Hepatocyte (in vitro differentiated cells): ENCODE measurements at regions not wholly inside any gene's neighbourhood (a gene's known extent, or its start where the extent isn't known, plus 50 kb on each side); places are given as distances from the start of the nearest gene placed in this dataset.

Source experiments
- DNase-seq: peaks from one replicate; pipeline ENCODE4 v3.0.0-alpha.2; 2016; ENCODE audit warnings: low spot score
- H2AFZ ChIP-seq: fragments of 200-600 bp; sonication (generic); 2 replicates; pipeline ENCODE4 v1.6.0; 2016; ENCODE audit warnings: antibody characterized with exemption, mild to moderate bottlenecking
- H3K27ac ChIP-seq: fragments of 200-600 bp; sonication (generic); 2 replicates; pipeline ENCODE4 v1.5.1; 2016; ENCODE audit warnings: mild to moderate bottlenecking
- H3K27me3 ChIP-seq: fragments of 200-600 bp; sonication (generic); 2 replicates; pipeline ENCODE4 v1.6.1; 2016
- H3K36me3 ChIP-seq: fragments of 200-600 bp; sonication (generic); replicated peaks from 2 replicates; pipeline ENCODE4 v1.5.1; 2016; ENCODE audit warnings: low read depth; ENCODE audit not compliant: insufficient read depth
- H3K4me1 ChIP-seq: fragments of 200-600 bp; sonication (generic); 2 replicates; pipeline ENCODE4 v1.5.1; 2016; ENCODE audit warnings: mild to moderate bottlenecking, moderate library complexity; ENCODE audit not compliant: insufficient read depth
- H3K4me2 ChIP-seq: fragments of 200-600 bp; sonication (generic); 2 replicates; pipeline ENCODE4 v1.6.0; 2016
- H3K4me3 ChIP-seq: fragments of 200-600 bp; sonication (generic); 2 replicates; pipeline ENCODE4 v1.5.1; 2016; ENCODE audit warnings: mild to moderate bottlenecking
- H3K79me2 ChIP-seq: fragments of 200-600 bp; sonication (generic); 2 replicates; pipeline ENCODE4 v1.6.0; 2017; ENCODE audit warnings: mild to moderate bottlenecking
- H3K9me2 ChIP-seq: fragments of 200-600 bp; sonication (generic); replicated peaks from 2 replicates; pipeline ENCODE4 v1.6.0; 2017; ENCODE audit warnings: mild to moderate bottlenecking; ENCODE audit not compliant: insufficient read depth
- H3K9me3 ChIP-seq: fragments of 200-600 bp; sonication (generic); 2 replicates; pipeline ENCODE4 v1.5.1; 2016; ENCODE audit warnings: low read depth, mild to moderate bottlenecking
- H4K20me1 ChIP-seq: fragments of 200-600 bp; sonication (generic); 2 replicates; pipeline ENCODE4 v1.6.0; 2016; ENCODE audit warnings: mild to moderate bottlenecking; ENCODE audit not compliant: insufficient read depth, poor library complexity, severe bottlenecking
- CTCF ChIP-seq: fragments of 200-600 bp; sonication (generic); IDR thresholded peaks from 2 replicates; pipeline ENCODE4 v1.5.1; 2016; ENCODE audit warnings: antibody characterized with exemption, mild to moderate bottlenecking; ENCODE audit not compliant: poor library complexity
- EZH2 ChIP-seq: fragments of 200-600 bp; sonication (generic); IDR thresholded peaks from 2 replicates; pipeline ENCODE4 v1.6.1; 2016; ENCODE audit warnings: antibody characterized with exemption, mild to moderate bottlenecking, borderline replicate concordance
- EZH2phosphoT487 ChIP-seq: fragments of 200-600 bp; sonication (generic); IDR thresholded peaks from one replicate; pipeline ENCODE4 v1.6.1; 2018; ENCODE audit warnings: antibody characterized with exemption, mild to moderate bottlenecking, low read depth, moderate library complexity; ENCODE audit not compliant: unreplicated experiment, severe bottlenecking
- WGBS: methylation state at CpG from one replicate; pipeline ENCODE4 v1.1.6; 2016; ENCODE audit warnings: low lambda C conversion rate; ENCODE audit errors: missing lambda C conversion rate; 5-methylcytosine and 5-hydroxymethylcytosine counted together

GRCh38 chr9:13750061-13750460 lies 470.6 kb upstream of the MPDZ start:
- no peaks in the 10 kb centered on the region for H3K9me3 ChIP-seq
- H3K9me2 ChIP-seq: no peaks in the 10 kb centered on the region
- TF ChIP-seq EZH2phosphoT487 (no peak), EZH2 (no peak), CTCF (no peak)
- H3K36me3 ChIP-seq: no peaks in the 10 kb centered on the region
- H3K79me2 ChIP-seq: no peaks in the 10 kb centered on the region
- no peaks in the 10 kb centered on the region for H3K27me3 ChIP-seq
- H3K4me1 ChIP-seq: no peaks in the 10 kb centered on the region
- no peak overlapping the region for H3K4me3 ChIP-seq
- H3K4me2 ChIP-seq: no peak overlapping the region
- no peaks in the 10 kb centered on the region for H4K20me1 ChIP-seq
- no peak overlapping the region for H2AFZ ChIP-seq
- 94% methylated on average over 4 of the region's 4 CpGs for WGBS
- H3K27ac ChIP-seq: no peak overlapping the region
- DNase-seq: no peak

DNA sequence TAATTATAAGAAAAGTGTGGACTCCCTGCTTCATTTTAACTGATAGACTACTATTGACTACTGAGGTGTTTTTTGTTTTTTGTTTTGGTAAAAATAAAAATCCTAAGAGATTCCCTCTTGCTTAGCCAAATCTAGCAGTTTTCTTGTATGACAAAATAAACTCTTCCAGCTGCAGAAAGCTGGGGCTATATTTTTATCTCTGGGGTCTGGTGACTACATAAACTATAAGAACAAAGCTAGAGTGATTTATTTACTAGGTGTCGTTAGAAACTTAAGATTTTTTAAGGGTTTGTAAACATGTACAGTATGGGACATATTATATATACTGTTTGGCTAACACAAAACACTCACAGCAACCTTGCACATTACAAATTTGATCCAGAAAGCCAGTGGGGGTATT lies 467.4 kb upstream of the MPDZ start:
- Histone ChIP-seq H3K4me3 (no peak overlapping the region), H3K79me2 (no peaks in the 10 kb centered on the region), H3K27ac (peak overlapping the region; percentile 38), H4K20me1 (no peaks in the 10 kb centered on the region), H2AFZ (no peak overlapping the region), H3K4me1 (no peaks in the 10 kb centered on the region), H3K27me3 (no peaks in the 10 kb centered on the region), H3K9me3 (no peaks in the 10 kb centered on the region), H3K9me2 (no peaks in the 10 kb centered on the region), H3K4me2 (no peak overlapping the region), H3K36me3 (no peaks in the 10 kb centered on the region)
- 47% methylated on average over 1 of the region's 1 CpG for WGBS
- DNase-seq: no peak
- TF ChIP-seq CTCF (no peak), EZH2 (no peak), EZH2phosphoT487 (no peak)

DNA sequence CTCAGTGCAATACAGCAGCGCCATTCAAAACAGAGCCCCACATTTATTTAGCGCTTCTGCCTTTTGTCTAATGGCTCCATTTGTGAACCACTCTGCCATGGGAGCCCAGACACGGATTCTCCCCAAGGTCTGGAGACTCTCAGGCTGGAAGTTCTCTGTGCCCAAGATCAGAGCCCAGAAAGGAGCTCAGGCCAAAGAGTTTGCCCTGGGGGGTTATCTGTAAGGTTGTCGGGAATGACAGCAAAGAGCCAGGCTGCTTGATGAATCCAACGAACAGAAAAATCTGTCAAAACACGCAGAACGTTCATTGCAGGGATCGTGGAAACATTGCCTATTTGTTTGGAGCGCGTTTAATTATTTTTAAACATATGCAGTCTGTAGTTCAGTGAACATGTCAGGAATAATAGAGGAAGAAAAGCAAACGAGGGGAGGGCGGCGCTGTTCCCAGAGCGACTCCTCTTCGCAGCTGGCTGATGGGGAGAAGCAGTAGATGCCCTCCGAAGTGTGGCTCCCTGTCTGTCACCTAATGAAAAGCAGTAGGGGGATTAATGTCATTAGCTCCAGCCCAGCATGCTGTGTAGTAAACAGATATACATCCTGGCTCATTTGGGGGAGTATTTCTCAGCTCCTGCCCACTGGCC lies 464.9 kb upstream of the MPDZ start:
- H3K4me1 ChIP-seq: no peaks in the 10 kb centered on the region
- H3K36me3 ChIP-seq: no peaks in the 10 kb centered on the region
- no peak for DNase-seq
- WGBS: 64% methylated on average over 16 of the region's 16 CpGs
- H3K9me3 ChIP-seq: no peaks in the 10 kb centered on the region
- no peaks in the 10 kb centered on the region for H3K27me3 ChIP-seq
- no peaks in the 10 kb centered on the region for H4K20me1 ChIP-seq
- TF ChIP-seq EZH2 (no peak), CTCF (no peak), EZH2phosphoT487 (no peak)
- no peak overlapping the region for H3K27ac ChIP-seq
- H3K4me2 ChIP-seq: no peak overlapping the region
- no peak overlapping the region for H3K4me3 ChIP-seq
- no peak overlapping the region for H2AFZ ChIP-seq
- no peaks in the 10 kb centered on the region for H3K79me2 ChIP-seq
- no peaks in the 10 kb centered on the region for H3K9me2 ChIP-seq

DNA sequence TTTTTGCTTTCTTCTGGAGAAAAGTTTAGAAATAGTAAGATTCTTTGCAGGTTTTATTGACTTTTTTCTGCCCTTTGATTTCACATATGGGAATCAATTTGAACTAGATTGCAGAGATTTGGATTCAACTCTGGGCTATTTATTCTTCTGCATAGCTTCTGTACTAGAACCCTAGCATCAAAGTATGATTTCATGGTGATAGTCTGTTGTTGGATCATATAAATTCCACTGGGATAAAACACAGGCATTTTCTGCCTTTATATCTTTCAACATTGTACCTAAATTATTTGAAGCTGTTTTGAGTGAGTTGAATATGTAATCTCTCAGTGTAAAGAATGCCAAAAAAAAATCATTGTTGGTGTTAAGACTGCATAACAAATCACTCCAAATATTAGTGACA lies 458.4 kb upstream of the MPDZ start:
- Histone ChIP-seq H3K27ac (no peak overlapping the region), H3K9me3 (no peaks in the 10 kb centered on the region), H3K79me2 (no peaks in the 10 kb centered on the region), H3K4me3 (no peak overlapping the region), H3K4me2 (no peak overlapping the region), H4K20me1 (no peaks in the 10 kb centered on the region), H3K36me3 (no peaks in the 10 kb centered on the region), H3K9me2 (no peaks in the 10 kb centered on the region), H3K27me3 (no peaks in the 10 kb centered on the region), H3K4me1 (no peaks in the 10 kb centered on the region), H2AFZ (no peak overlapping the region)
- no peak for DNase-seq
- TF ChIP-seq CTCF: no peak
- TF ChIP-seq EZH2: no peak
- TF ChIP-seq EZH2phosphoT487: no peak
